ENCODE measurements at regions not wholly inside any gene's neighbourhood (a gene's known extent, or its start where the extent isn't known, plus 50 kb on each side); places are given as distances from the start of the nearest gene placed in this dataset.
"Not testable (repeated sequence)": the region's sequence is repeated elsewhere in the genome, so short reads cannot be mapped to it uniquely, and the experiment has no call there.

GRCh38 chr9:86515221-86515620 is 161.0 kb upstream of the TUT7 start:
- DNase-seq, result no peak

- DNase-seq, result no peak
Observed at GRCh38 chr9:86513429-86513828, 159.2 kb upstream of the TUT7 start.

- no peak for DNase-seq
Observed at GRCh38 chr9:86512929-86513328, 158.7 kb upstream of the TUT7 start.

- peak in 1 of 2 experiments; percentile 38 for DNase-seq
Observed at GRCh38 chr9:86511614-86512360, 157.6 kb upstream of the TUT7 start.

- DNase-seq, result no peak
Observed at GRCh38 chr9:86508208-86508903, 154.1 kb upstream of the TUT7 start.

- no peak for DNase-seq
Observed at GRCh38 chr9:86507212-86507630, 153.0 kb upstream of the TUT7 start.

- no peak for DNase-seq
Observed at GRCh38 chr9:86503942-86504341, 149.7 kb upstream of the TUT7 start.

- DNase-seq, result no peak
Observed at GRCh38 chr9:86503314-86503713, 149.1 kb upstream of the TUT7 start.

- no peak for DNase-seq
Observed at GRCh38 chr9:86500667-86501435, 146.6 kb upstream of the TUT7 start.

GRCh38 chr9:86500031-86500430 is 145.8 kb upstream of the TUT7 start:
- DNase-seq, result no peak

- DNase-seq, result no peak
Observed at GRCh38 chr9:86494644-86495111, 140.5 kb upstream of the TUT7 start.

GRCh38 chr9:86491468-86492266 is 137.5 kb upstream of the TUT7 start:
- no peak for DNase-seq

- no peak for DNase-seq
Observed at GRCh38 chr9:86488794-86489193, 134.6 kb upstream of the TUT7 start.

GRCh38 chr9:86488345-86488744 is 134.1 kb upstream of the TUT7 start:
- DNase-seq, result no peak

GRCh38 chr9:86487838-86488233 is 133.6 kb upstream of the TUT7 start:
- no peak for DNase-seq

GRCh38 chr9:86486891-86487837 is 133.0 kb upstream of the TUT7 start:
- peak in 1 of 2 experiments; percentile 22 for DNase-seq

GRCh38 chr9:86485359-86485758 is 131.1 kb upstream of the TUT7 start:
- DNase-seq, result no peak

- DNase-seq, result no peak
Observed at GRCh38 chr9:86483496-86483895, 129.3 kb upstream of the TUT7 start.

GRCh38 chr9:86481466-86481865 is 127.3 kb upstream of the TUT7 start:
- no peak for DNase-seq

GRCh38 chr9:86475255-86475654 is 121.0 kb upstream of the TUT7 start:
- DNase-seq, result not testable (repeated sequence)

GRCh38 chr9:86471171-86471815 is 117.1 kb upstream of the TUT7 start:
- no peak for DNase-seq

All from NCI-H524 (cell line).